GM19035 (cell line): ENCODE measurements at regions not wholly inside any gene's neighbourhood (a gene's known extent, or its start where the extent isn't known, plus 50 kb on each side); places are given as distances from the start of the nearest gene placed in this dataset.
"Not testable (repeated sequence)": the region's sequence is repeated elsewhere in the genome, so short reads cannot be mapped to it uniquely, and the experiment has no call there.

Source experiments
- ATAC-seq: cut with Tn5 transposase; IDR thresholded peaks from one replicate; pipeline ENCODE4 v1.9.1; 2021; ENCODE audit not compliant: unreplicated experiment

GRCh38 chr10:27390681-27391080, 113.4 kb upstream of the RAB18 start:
- ATAC-seq: no peak

GRCh38 chr10:27388761-27389399, 115.2 kb upstream of the RAB18 start:
- no peak for ATAC-seq

- ATAC-seq: no peak
These were observed 120.2 kb upstream of the RAB18 start for GRCh38 chr10:27383595-27384542.

- no peak for ATAC-seq
These were observed 121.9 kb upstream of the RAB18 start for GRCh38 chr10:27382176-27382575.

GRCh38 chr10:27380929-27381358, 123.2 kb upstream of the RAB18 start:
- no peak for ATAC-seq

- ATAC-seq: not testable (repeated sequence)
These were observed 125.1 kb upstream of the RAB18 start for GRCh38 chr10:27379041-27379440.

- ATAC-seq: no peak
These were observed 130.4 kb upstream of the RAB18 start for GRCh38 chr10:27373566-27374160.

- no peak for ATAC-seq
These were observed 131.5 kb upstream of the ACBD5 start for GRCh38 chr10:27372095-27372494.

- ATAC-seq: not testable (repeated sequence)
These were observed 130.8 kb upstream of the ACBD5 start for GRCh38 chr10:27371375-27371774.

- no peak for ATAC-seq
These were observed 129.3 kb upstream of the ACBD5 start for GRCh38 chr10:27369880-27370279.

- no peak for ATAC-seq
These were observed 128.1 kb upstream of the ACBD5 start for GRCh38 chr10:27368706-27369105.

GRCh38 chr10:27366769-27367168, 126.2 kb upstream of the ACBD5 start:
- no peak for ATAC-seq

- ATAC-seq: no peak
These were observed 123.4 kb upstream of the ACBD5 start for GRCh38 chr10:27364028-27364427.

- ATAC-seq: peak; percentile 92
These were observed 120.1 kb upstream of the ACBD5 start for GRCh38 chr10:27360581-27361172.

GRCh38 chr10:27359792-27360355, 119.3 kb upstream of the ACBD5 start:
- no peak for ATAC-seq

- ATAC-seq: no peak
These were observed 116.1 kb upstream of the ACBD5 start for GRCh38 chr10:27356738-27357137.

- no peak for ATAC-seq
These were observed 115.4 kb upstream of the ACBD5 start for GRCh38 chr10:27355918-27356573.

GRCh38 chr10:27354643-27355270, 114.2 kb upstream of the ACBD5 start:
- peak; percentile 95 for ATAC-seq

GRCh38 chr10:27354100-27354499, 113.5 kb upstream of the ACBD5 start:
- ATAC-seq: peak; percentile 24

- no peak for ATAC-seq
These were observed 109.4 kb upstream of the ACBD5 start for GRCh38 chr10:27349987-27350386.
